ENCODE measurements at regions not wholly inside any gene's neighbourhood (a gene's known extent, or its start where the extent isn't known, plus 50 kb on each side); places are given as distances from the start of the nearest gene placed in this dataset.

DNA sequence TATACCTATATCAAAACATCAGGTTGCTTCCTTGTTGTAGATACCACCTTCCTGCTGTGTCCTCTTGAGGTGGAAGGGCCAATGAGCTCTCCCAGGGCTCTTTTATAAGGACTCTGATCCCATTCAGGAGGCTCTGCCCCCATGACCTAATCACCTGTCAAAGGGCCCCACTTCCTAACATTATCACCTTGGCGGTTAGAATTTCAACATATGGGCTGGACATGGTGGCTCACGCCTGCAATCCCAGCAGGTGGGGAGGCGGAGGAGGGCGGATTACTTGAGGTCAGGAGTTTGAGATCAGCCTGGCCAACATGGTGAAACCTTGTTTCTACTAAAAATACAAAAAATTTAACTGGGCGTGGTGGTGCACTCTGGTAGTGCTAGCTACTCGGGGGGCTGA, 86.4 kb downstream of the HAPSTR1 start:
- DNase-seq, result no peak
- Histone ChIP-seq H3K27me3 (ENCODE audit: control insufficient read depth in 3 of 3, insufficient read depth in 3 of 3, low read length in 2 of 3) (no peaks in the 10 kb centered on the region), H3K27ac (ENCODE audit: low read depth in 1 of 2, low read length in 1 of 2) (no peak overlapping the region), H3K4me1 (ENCODE audit: control insufficient read depth in 5 of 5, insufficient read depth in 5 of 5, low read length in 5 of 5) (peaks cover 0 to 3% (median 0%) of the 10 kb centered on the region in 5 donors), H3K36me3 (ENCODE audit: control insufficient read depth in 4 of 4, insufficient read depth in 4 of 4, low read length in 4 of 4) (no peaks in the 10 kb centered on the region), H3K4me3 (no peak overlapping the region), H3K9me3 (ENCODE audit: control insufficient read depth in 4 of 4, insufficient read depth in 3 of 4, low read length in 3 of 4) (peaks cover 0 to 2% (median 0%) of the 10 kb centered on the region in 4 donors), H3K9ac (ENCODE audit: insufficient read depth in 1 of 2, low read length in 2 of 2) (no peak overlapping the region)
- no peak for ATAC-seq (ENCODE audit: insufficient read depth, low FRiP score)
- WGBS, 2 donors, result 84 to 86% methylated on average over 6 of the region's 6 CpGs
- no peak for TF ChIP-seq CTCF (IDR thresholded peaks at IDR 0.05; ENCODE audit: control extremely low read depth, extremely low read depth)

DNA sequence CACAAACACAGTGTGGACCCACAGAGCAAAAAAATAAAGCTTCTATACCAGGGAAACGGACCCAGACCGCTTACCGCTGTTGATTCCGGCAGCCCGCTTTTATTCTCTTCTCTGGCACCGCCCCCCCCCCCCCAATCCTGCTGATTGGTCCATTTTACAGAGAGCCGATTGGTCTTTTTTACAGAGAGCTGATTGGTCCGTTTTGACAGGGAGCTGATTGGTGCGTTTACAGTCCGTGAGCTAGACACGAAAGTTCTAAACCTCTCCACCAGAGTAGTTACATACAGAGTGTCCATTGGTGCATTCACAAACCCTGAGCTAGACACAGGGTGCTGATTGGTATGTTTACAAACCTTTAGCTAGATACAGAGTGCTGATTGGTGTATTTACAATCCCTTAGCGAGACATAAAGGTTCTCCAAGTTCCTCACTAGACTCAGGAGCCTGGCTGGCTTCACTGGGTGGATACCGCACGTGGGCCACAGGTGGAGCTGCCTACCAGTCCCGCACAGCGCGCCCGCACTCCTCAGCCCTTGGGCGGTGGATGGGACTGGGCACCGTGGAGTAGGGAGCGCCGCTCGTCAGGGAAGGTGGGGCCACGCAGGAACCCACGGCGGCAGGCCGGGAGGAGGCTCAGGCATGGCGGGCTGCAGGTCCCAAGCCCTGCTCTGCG, 92.4 kb downstream of the HAPSTR1 start:
- no peak overlapping the region for H3K4me3 ChIP-seq
- no peaks in the 10 kb centered on the region for H3K36me3 ChIP-seq (ENCODE audit: control insufficient read depth in 4 of 4, insufficient read depth in 4 of 4, low read length in 4 of 4)
- H3K4me1 ChIP-seq (ENCODE audit: control insufficient read depth in 5 of 5, insufficient read depth in 5 of 5, low read length in 5 of 5), result peaks cover 0 to 5% (median 0%) of the 10 kb centered on the region in 5 donors
- no peaks in the 10 kb centered on the region for H3K27me3 ChIP-seq (ENCODE audit: control insufficient read depth in 3 of 3, insufficient read depth in 3 of 3, low read length in 2 of 3)
- no peak overlapping the region for H3K9ac ChIP-seq (ENCODE audit: insufficient read depth in 1 of 2, low read length in 2 of 2)
- ATAC-seq (ENCODE audit: insufficient read depth, low FRiP score) (no peak), DNase-seq (no peak)
- WGBS, 2 donors, result 83 to 88% methylated on average over 29 of the region's 29 CpGs
- TF ChIP-seq CTCF (IDR thresholded peaks at IDR 0.05; ENCODE audit: control extremely low read depth, extremely low read depth), result no peak
- peaks cover 0 to 5% (median 0%) of the 10 kb centered on the region in 4 donors for H3K9me3 ChIP-seq (ENCODE audit: control insufficient read depth in 4 of 4, insufficient read depth in 3 of 4, low read length in 3 of 4)
- no peak overlapping the region for H3K27ac ChIP-seq (ENCODE audit: low read depth in 1 of 2, low read length in 1 of 2)

DNA sequence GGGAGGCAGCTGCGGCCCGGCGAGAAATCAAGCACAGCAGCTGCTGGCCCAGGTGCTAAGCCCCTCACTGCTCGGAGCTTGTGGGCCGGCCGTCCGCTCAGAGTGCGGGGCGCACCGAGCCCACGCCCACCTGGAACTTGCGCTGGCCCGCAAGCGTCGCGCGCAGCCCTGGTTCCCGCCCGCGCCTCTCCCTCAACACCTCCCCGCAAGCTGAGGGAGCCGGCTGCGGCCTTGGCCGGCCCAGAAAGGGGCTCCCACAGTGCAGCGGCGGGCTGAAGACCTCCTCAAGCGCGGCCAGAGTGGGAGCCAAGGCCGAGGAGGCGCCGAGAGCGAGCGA, 92.9 kb downstream of the HAPSTR1 start:
- 86 to 91% methylated on average over 33 of the region's 33 CpGs for WGBS, 2 donors
- Histone ChIP-seq H3K9me3 (ENCODE audit: control insufficient read depth in 4 of 4, insufficient read depth in 3 of 4, low read length in 3 of 4) (peaks cover 0 to 5% (median 0%) of the 10 kb centered on the region in 4 donors), H3K4me3 (no peak overlapping the region), H3K27me3 (ENCODE audit: control insufficient read depth in 3 of 3, insufficient read depth in 3 of 3, low read length in 2 of 3) (no peaks in the 10 kb centered on the region), H3K9ac (ENCODE audit: insufficient read depth in 1 of 2, low read length in 2 of 2) (no peak overlapping the region), H3K4me1 (ENCODE audit: control insufficient read depth in 5 of 5, insufficient read depth in 5 of 5, low read length in 5 of 5) (peaks cover 0 to 6% (median 3%) of the 10 kb centered on the region in 5 donors), H3K36me3 (ENCODE audit: control insufficient read depth in 4 of 4, insufficient read depth in 4 of 4, low read length in 4 of 4) (no peaks in the 10 kb centered on the region), H3K27ac (ENCODE audit: low read depth in 1 of 2, low read length in 1 of 2) (no peak overlapping the region)
- no peak for TF ChIP-seq CTCF (IDR thresholded peaks at IDR 0.05; ENCODE audit: control extremely low read depth, extremely low read depth)
- DNase-seq (no peak), ATAC-seq (ENCODE audit: insufficient read depth, low FRiP score) (no peak)

- H3K4me1 ChIP-seq (ENCODE audit: control insufficient read depth in 5 of 5, insufficient read depth in 5 of 5, low read length in 5 of 5), result peaks cover 0 to 6% (median 3%) of the 10 kb centered on the region in 5 donors
- WGBS, 2 donors, result 84 to 86% methylated on average over 2 of the region's 2 CpGs
- no peak for TF ChIP-seq CTCF (IDR thresholded peaks at IDR 0.05; ENCODE audit: control extremely low read depth, extremely low read depth)
- no peak overlapping the region for H3K4me3 ChIP-seq
- no peaks in the 10 kb centered on the region for H3K27me3 ChIP-seq (ENCODE audit: control insufficient read depth in 3 of 3, insufficient read depth in 3 of 3, low read length in 2 of 3)
- DNase-seq (no peak), ATAC-seq (ENCODE audit: insufficient read depth, low FRiP score) (no peak)
- peaks cover 0 to 5% (median 0%) of the 10 kb centered on the region in 4 donors for H3K9me3 ChIP-seq (ENCODE audit: control insufficient read depth in 4 of 4, insufficient read depth in 3 of 4, low read length in 3 of 4)
- no peak overlapping the region for H3K9ac ChIP-seq (ENCODE audit: insufficient read depth in 1 of 2, low read length in 2 of 2)
- H3K27ac ChIP-seq (ENCODE audit: low read depth in 1 of 2, low read length in 1 of 2), result no peak overlapping the region
- H3K36me3 ChIP-seq (ENCODE audit: control insufficient read depth in 4 of 4, insufficient read depth in 4 of 4, low read length in 4 of 4), result no peaks in the 10 kb centered on the region
Observed at GRCh38 chr16:9185381-9185780, 93.9 kb downstream of the HAPSTR1 start.
